HG02884 (cell line): ENCODE measurements at regions not wholly inside any gene's neighbourhood (a gene's known extent, or its start where the extent isn't known, plus 50 kb on each side); places are given as distances from the start of the nearest gene placed in this dataset.

ENCODE experiments used
- ATAC-seq: cut with Tn5 transposase; IDR thresholded peaks from one replicate; pipeline ENCODE4 v1.9.1; 2021; ENCODE audit warnings: mild to moderate bottlenecking, moderate library complexity; ENCODE audit not compliant: unreplicated experiment

GRCh38 chr18:61062258-61062657 lies 271.0 kb upstream of the CDH20 start:
- ATAC-seq: no peak

- ATAC-seq: no peak
Observed at GRCh38 chr18:61064911-61065310, 268.3 kb upstream of the CDH20 start.

- no peak for ATAC-seq
Observed at GRCh38 chr18:61076986-61077385, 256.2 kb upstream of the CDH20 start.

GRCh38 chr18:61079714-61080113 lies 253.5 kb upstream of the CDH20 start:
- ATAC-seq: no peak

GRCh38 chr18:61080954-61081528 lies 252.2 kb upstream of the CDH20 start:
- no peak for ATAC-seq

GRCh38 chr18:61082976-61083630 lies 250.1 kb upstream of the CDH20 start:
- no peak for ATAC-seq

GRCh38 chr18:61085036-61085435 lies 248.2 kb upstream of the CDH20 start:
- no peak for ATAC-seq

- ATAC-seq: no peak
Observed at GRCh38 chr18:61085761-61086160, 247.5 kb upstream of the CDH20 start.

GRCh38 chr18:61086657-61087056 lies 246.6 kb upstream of the CDH20 start:
- no peak for ATAC-seq

GRCh38 chr18:61091379-61091778 lies 241.9 kb upstream of the CDH20 start:
- ATAC-seq: no peak

- no peak for ATAC-seq
Observed at GRCh38 chr18:61093965-61094364, 239.3 kb upstream of the CDH20 start.

GRCh38 chr18:61096226-61096625 lies 237.0 kb upstream of the CDH20 start:
- no peak for ATAC-seq

GRCh38 chr18:61107113-61107512 lies 226.1 kb upstream of the CDH20 start:
- ATAC-seq: no peak

- no peak for ATAC-seq
Observed at GRCh38 chr18:61108706-61109105, 224.5 kb upstream of the CDH20 start.

GRCh38 chr18:61123309-61123708 lies 209.9 kb upstream of the CDH20 start:
- ATAC-seq: no peak

GRCh38 chr18:61127714-61128467 lies 205.3 kb upstream of the CDH20 start:
- no peak for ATAC-seq

- ATAC-seq: no peak
Observed at GRCh38 chr18:61129001-61129400, 204.2 kb upstream of the CDH20 start.

GRCh38 chr18:61132031-61132430 lies 201.2 kb upstream of the CDH20 start:
- no peak for ATAC-seq

GRCh38 chr18:61133783-61134182 lies 199.4 kb upstream of the CDH20 start:
- no peak for ATAC-seq

GRCh38 chr18:61136711-61137251 lies 196.4 kb upstream of the CDH20 start:
- ATAC-seq: no peak

- no peak for ATAC-seq
Observed at GRCh38 chr18:61141691-61142090, 191.5 kb upstream of the CDH20 start.

GRCh38 chr18:61148322-61148721 lies 184.9 kb upstream of the CDH20 start:
- ATAC-seq: no peak
